Brain microvascular endothelial cell (primary cell): ENCODE measurements at regions not wholly inside any gene's neighbourhood (a gene's known extent, or its start where the extent isn't known, plus 50 kb on each side); places are given as distances from the start of the nearest gene placed in this dataset.
"Not testable (repeated sequence)": the region's sequence is repeated elsewhere in the genome, so short reads cannot be mapped to it uniquely, and the experiment has no call there.

Experiments
- DNase-seq: peaks from one replicate; pipeline ENCODE4 v3.0.0-alpha.2; 2020
- H3K27ac ChIP-seq: fragments of 250-450 bp; sonication (Bioruptor Pico); 2 replicates; pipeline ENCODE4 v1.5.1; 2020; ENCODE audit warnings: mild to moderate bottlenecking, moderate library complexity
- H3K27me3 ChIP-seq: fragments of 250-450 bp; sonication (Bioruptor Pico); replicated peaks from 2 replicates; pipeline ENCODE4 v1.5.1; 2020; ENCODE audit warnings: mild to moderate bottlenecking
- H3K36me3 ChIP-seq: fragments of 250-450 bp; sonication (Bioruptor Pico); replicated peaks from 2 replicates; pipeline ENCODE4 v1.5.1; 2020; ENCODE audit warnings: mild to moderate bottlenecking
- H3K4me3 ChIP-seq: 2 replicates; pipeline ENCODE4 v1.5.1; 2011; ENCODE audit warnings: low read depth, mild to moderate bottlenecking, control low read depth, low read length, moderate library complexity
- CTCF ChIP-seq: IDR thresholded peaks from 2 replicates; pipeline ENCODE4 v1.5.1; 2011; ENCODE audit warnings: low read depth, mild to moderate bottlenecking, moderate library complexity, low read length, control low read depth, inconsistent platforms; ENCODE audit errors: missing control alignments
- in situ Hi-C: cut with HindIII; loops from 2 replicates; pipeline ENCODE4 v1.10.0; 2017; ENCODE audit warnings: low sequenced_read_pairs, low pct_ligation_motif_present

- in situ Hi-C loops = no loop called here
- DNase-seq = peak; percentile 55
These were observed 50.8 kb upstream of the BOD1L1 start for GRCh38 chr4:13678186-13678924.

DNA sequence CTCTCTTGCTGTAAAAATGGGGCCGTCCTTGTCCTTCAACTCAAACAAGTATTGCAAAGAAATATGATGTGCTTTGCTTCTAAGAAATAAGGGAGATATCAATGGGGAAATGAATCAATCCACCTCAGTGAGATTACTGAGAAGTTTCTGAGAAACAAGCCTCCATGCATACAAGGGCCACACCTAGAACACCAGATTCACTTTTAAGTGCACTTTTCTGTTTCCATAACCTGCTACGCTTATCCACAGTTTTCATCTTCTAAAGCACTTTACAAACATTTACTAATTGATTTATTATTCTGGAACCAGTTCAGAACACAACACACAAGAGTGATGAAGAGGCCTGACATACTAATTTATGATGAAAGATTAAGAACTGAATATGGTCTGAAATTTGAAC lies 54.0 kb upstream of the BOD1L1 start:
- no peak overlapping the region for H3K4me3 ChIP-seq
- H3K27me3 ChIP-seq = no peaks in the 10 kb centered on the region
- TF ChIP-seq CTCF = no peak
- in situ Hi-C loops = no loop called here
- H3K36me3 ChIP-seq = no peaks in the 10 kb centered on the region
- no peak for DNase-seq
- H3K27ac ChIP-seq = no peak overlapping the region

More at GRCh38 chr4:13678186-13678924, 50.8 kb upstream of the BOD1L1 start:
- Histone ChIP-seq H3K27me3 (no peaks in the 10 kb centered on the region), H3K27ac (no peak overlapping the region), H3K36me3 (no peaks in the 10 kb centered on the region), H3K4me3 (no peak overlapping the region)
- no peak for TF ChIP-seq CTCF

- no peak for DNase-seq
- Histone ChIP-seq H3K36me3 (no peaks in the 10 kb centered on the region), H3K27me3 (no peaks in the 10 kb centered on the region), H3K27ac (no peak overlapping the region), H3K4me3 (no peak overlapping the region)
- in situ Hi-C loops = no loop called here
- no peak for TF ChIP-seq CTCF
These were observed 66.7 kb upstream of the BOD1L1 start for GRCh38 chr4:13694256-13694655.

GRCh38 chr4:13698296-13698695 lies 70.8 kb upstream of the BOD1L1 start:
- DNase-seq = no peak
- in situ Hi-C loops = no loop called here
- Histone ChIP-seq H3K4me3 (no peak overlapping the region), H3K36me3 (no peaks in the 10 kb centered on the region), H3K27me3 (no peaks in the 10 kb centered on the region), H3K27ac (no peak overlapping the region)
- TF ChIP-seq CTCF = no peak

DNA sequence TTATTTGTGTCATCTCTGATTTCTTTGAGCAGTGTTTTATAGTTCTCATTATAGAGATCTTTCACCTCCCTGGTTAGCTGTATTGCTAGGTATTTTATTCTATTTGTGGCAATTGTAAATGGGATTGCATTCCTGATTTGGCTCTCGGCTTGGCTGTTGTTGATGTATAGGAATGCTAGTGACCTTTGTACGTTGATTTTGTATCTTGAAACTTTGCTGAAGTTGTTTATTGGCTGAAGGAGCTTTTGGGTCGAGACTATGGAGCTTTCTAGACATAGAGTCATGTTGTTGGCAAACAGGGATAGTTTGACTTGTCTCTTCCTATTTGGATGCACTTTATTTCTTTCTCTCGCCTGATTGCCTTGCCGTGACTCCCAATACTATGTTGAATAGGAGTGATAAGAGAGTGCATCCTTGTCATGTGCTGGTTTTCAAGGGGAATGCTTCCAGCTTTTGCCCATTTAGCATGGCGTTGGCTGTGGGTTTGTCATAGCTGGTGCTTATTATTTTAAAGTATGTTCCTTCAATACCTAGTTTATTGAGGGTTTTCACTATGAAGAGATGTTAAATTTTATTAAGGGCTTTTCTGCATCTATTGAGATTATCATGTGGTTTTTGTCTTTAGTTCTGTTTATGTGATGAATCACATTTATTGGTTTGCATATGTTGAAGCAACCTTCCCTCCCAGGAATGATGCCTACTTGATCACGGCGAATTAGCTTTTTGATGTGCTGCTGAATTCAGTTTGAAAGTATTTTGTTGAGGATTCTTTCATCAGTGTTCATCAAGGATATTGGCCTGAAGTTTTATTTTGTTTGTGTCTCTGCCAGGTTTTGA lies 72.7 kb upstream of the BOD1L1 start:
- Histone ChIP-seq H3K27me3 (no peaks in the 10 kb centered on the region), H3K27ac (peak overlapping the region; percentile 16), H3K36me3 (no peaks in the 10 kb centered on the region), H3K4me3 (no peak overlapping the region)
- in situ Hi-C loops = no loop called here
- peak; percentile 58 for DNase-seq
- TF ChIP-seq CTCF = no peak

DNA sequence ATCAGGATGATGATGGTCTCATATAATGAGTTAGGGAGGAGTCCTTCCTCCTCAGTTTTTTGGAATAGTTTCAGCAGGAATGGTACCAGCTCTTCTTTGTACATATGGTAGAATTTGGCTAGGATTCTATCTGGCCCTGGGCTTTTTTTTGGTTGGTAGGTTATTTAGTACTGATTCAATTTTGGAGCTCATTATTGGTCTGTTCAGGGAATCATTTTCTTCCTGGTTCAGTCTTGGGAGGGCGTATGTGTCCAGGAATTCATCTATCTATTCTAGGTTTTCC lies 73.3 kb upstream of the BOD1L1 start:
- DNase-seq, in situ Hi-C loops, H3K4me3 ChIP-seq, H3K36me3 ChIP-seq, H3K27me3 ChIP-seq: not testable (repeated sequence)
- peak overlapping the region; percentile 16 for H3K27ac ChIP-seq
